Adrenal gland (tissue), 9 donors: ENCODE measurements at regions not wholly inside any gene's neighbourhood (a gene's known extent, or its start where the extent isn't known, plus 50 kb on each side); places are given as distances from the start of the nearest gene placed in this dataset.

Source experiments
- DNase-seq, 7 donors: peaks; one replicate each; pipeline ENCODE4 v3.0.0-alpha.2; 2019 to 2020
- H3K27ac ChIP-seq, 5 donors: fragments of 200-600 bp; sonication (generic) in 4 of 5; 1 replicate in 3 of 5; 2 replicates in 2 of 5; pipeline versions ENCODE4 v1.5.1 to v1.8.0; 2016 to 2020; ENCODE audit warnings: mild to moderate bottlenecking in 1 of 5
- H3K27me3 ChIP-seq: fragments of 200-600 bp; 2 replicates; pipeline ENCODE4 v1.8.0; 2021
- H3K36me3 ChIP-seq, 2 donors: fragments of 200-600 bp; replicated peaks in 1 of 2; 1 replicate in 1 of 2; 2 replicates in 1 of 2; pipeline versions ENCODE4 v1.5.1 to v1.8.0; 2018 to 2022
- H3K4me1 ChIP-seq, 2 donors: fragments of 200-600 bp; replicated peaks in 1 of 2; 1 replicate in 1 of 2; 2 replicates in 1 of 2; pipeline versions ENCODE4 v1.5.1 to v1.8.0; 2018 to 2021
- H3K4me3 ChIP-seq, 4 donors: fragments of 200-600 bp; sonication (generic) in 3 of 4; one replicate each; pipeline ENCODE4 v1.5.1; 2016 to 2018
- H3K9me3 ChIP-seq, 3 donors: fragments of 200-600 bp; sonication (generic) in 1 of 3; replicated peaks in 1 of 3; 1 replicate in 2 of 3; 2 replicates in 1 of 3; pipeline versions ENCODE4 v1.5.1 to v1.8.0; 2016 to 2021
- CTCF ChIP-seq, 6 experiments: fragments of 450-650 bp in 4 of 6; fragments of 200-600 bp in 2 of 6; sonication (generic) in 1 of 6; IDR thresholded peaks; 1 replicate in 5 of 6; 2 replicates in 1 of 6; pipeline versions ENCODE4 v1.5.1 to v1.8.0; 2016 to 2021; ENCODE audit warnings: antibody characterized with exemption in 6 of 6, mild to moderate bottlenecking in 2 of 6, moderate library complexity in 1 of 6
- POLR2A ChIP-seq, 2 donors: fragments of 450-650 bp; IDR thresholded peaks; one replicate each; pipeline ENCODE4 v1.6.1; 2017; ENCODE audit warnings: antibody characterized with exemption in 2 of 2, mild to moderate bottlenecking in 2 of 2, moderate library complexity in 1 of 2
- WGBS, 4 donors: extraction: QIAGEN DNeasy Blood & Tissue Kit in 2 of 4; methylation state at CpG; one replicate each; pipeline versions ENCODE4 v1.1.5 to v1.1.7; 2013 to 2017; 5-methylcytosine and 5-hydroxymethylcytosine counted together
- intact Hi-C, 2 donors: fragments of 100-400 bp; cut with DNase I; formaldehyde crosslinking; loops; one replicate each; pipeline versions ENCODE4 v1.14.1 to v1.15.0; 2022 to 2023
- donor health status: healthy with polysubstance abuse.
- donor health status: Bipolar disorder and iron deficiency.
- donor health status: DM: yes; HTN: yes; CAD: no.
- donor health status: DM: no; HTN: no; CAD: no.
- donor health status: DM: no; HTN: no; CAD: no.

GRCh38 chr14:71180397-71180796, 273.1 kb downstream of the PCNX1 start:
- WGBS, 4 donors: 78 to 91% (median 86%) methylated on average over 5 of the region's 5 CpGs
- intact Hi-C loops: no loop called here
- no peak overlapping the region for H3K27ac ChIP-seq

GRCh38 chr14:71181215-71182003, 274.1 kb downstream of the PCNX1 start:
- no peak overlapping the region for H3K27ac ChIP-seq
- H3K9me3 ChIP-seq: no peaks in the 10 kb centered on the region
- H3K27me3 ChIP-seq: no peaks in the 10 kb centered on the region
- DNase-seq: peak in 2 of 7 donors; percentile 10 to 20
- intact Hi-C loops: no loop called here
- no peak for TF ChIP-seq POLR2A (IDR thresholded peaks at IDR 0.05)
- no peak for TF ChIP-seq CTCF (IDR thresholded peaks at IDR 0.05)
- WGBS, 4 donors: 88 to 94% (median 90%) methylated on average over 23 of the region's 23 CpGs
- H3K36me3 ChIP-seq: no peaks in the 10 kb centered on the region
- H3K4me1 ChIP-seq: no peaks in the 10 kb centered on the region
- H3K4me3 ChIP-seq: no peak overlapping the region

More at GRCh38 chr14:71180397-71180796, 273.1 kb downstream of the PCNX1 start:
- no peaks in the 10 kb centered on the region for H3K9me3 ChIP-seq
- H3K36me3 ChIP-seq: no peaks in the 10 kb centered on the region
- TF ChIP-seq POLR2A (IDR thresholded peaks at IDR 0.05) (no peak), CTCF (IDR thresholded peaks at IDR 0.05) (no peak)
- no peaks in the 10 kb centered on the region for H3K27me3 ChIP-seq
- no peak overlapping the region for H3K4me3 ChIP-seq
- no peak for DNase-seq
- no peaks in the 10 kb centered on the region for H3K4me1 ChIP-seq

GRCh38 chr14:71183876-71184689, 276.8 kb downstream of the PCNX1 start:
- intact Hi-C loops: no loop called here
- 71 to 83% (median 79%) methylated on average over 7 of the region's 7 CpGs for WGBS, 4 donors
- no peaks in the 10 kb centered on the region for H3K27me3 ChIP-seq
- no peak for TF ChIP-seq POLR2A (IDR thresholded peaks at IDR 0.05)
- no peak for TF ChIP-seq CTCF (IDR thresholded peaks at IDR 0.05)
- DNase-seq: peak in 1 of 7 donors; percentile 54
- H3K4me1 ChIP-seq: no peaks in the 10 kb centered on the region
- no peak overlapping the region for H3K27ac ChIP-seq
- no peaks in the 10 kb centered on the region for H3K36me3 ChIP-seq
- no peaks in the 10 kb centered on the region for H3K9me3 ChIP-seq
- H3K4me3 ChIP-seq: no peak overlapping the region

GRCh38 chr14:71185637-71186036, 278.4 kb downstream of the PCNX1 start:
- Histone ChIP-seq H3K36me3 (no peaks in the 10 kb centered on the region), H3K27me3 (no peaks in the 10 kb centered on the region), H3K9me3 (no peaks in the 10 kb centered on the region), H3K4me3 (no peak overlapping the region), H3K4me1 (no peaks in the 10 kb centered on the region), H3K27ac (no peak overlapping the region)
- WGBS, 4 donors: 89 to 100% (median 95%) methylated on average over 2 of the region's 2 CpGs
- no peak for TF ChIP-seq POLR2A (IDR thresholded peaks at IDR 0.05)
- TF ChIP-seq CTCF (IDR thresholded peaks at IDR 0.05): no peak
- intact Hi-C loops: no loop called here
- no peak for DNase-seq
